ENCODE measurements at regions not wholly inside any gene's neighbourhood (a gene's known extent, or its start where the extent isn't known, plus 50 kb on each side); places are given as distances from the start of the nearest gene placed in this dataset.

DNA sequence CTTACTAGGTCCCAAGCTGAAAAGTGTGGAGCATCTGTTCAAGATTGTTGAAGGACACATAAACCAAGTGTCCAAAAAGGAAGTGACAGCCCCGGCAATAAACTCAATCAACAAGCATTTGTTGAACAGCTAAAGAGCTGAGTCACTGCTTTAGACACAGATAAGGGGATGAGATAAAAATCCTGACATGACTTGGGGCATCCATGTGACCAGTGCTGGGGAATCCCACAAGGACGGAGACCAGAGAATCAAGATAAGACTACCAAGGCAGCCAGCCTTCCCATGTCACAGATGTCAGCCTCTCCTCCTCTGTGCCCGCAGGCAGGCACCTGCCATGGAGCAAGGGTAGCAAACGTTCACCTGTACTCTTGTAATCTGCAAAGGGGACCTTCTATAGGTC is 118.6 kb upstream of the KAZN start:
- no peak for TF ChIP-seq CTCF (IDR thresholded peaks at IDR 0.05)
- H3K4me3 ChIP-seq, result no peak overlapping the region
- intact Hi-C loops (cut with DNase I), result no loop called here
- no peaks in the 10 kb centered on the region for H3K9me3 ChIP-seq
- no peak for DNase-seq
- H3K36me3 ChIP-seq, result no peaks in the 10 kb centered on the region
- no peaks in the 10 kb centered on the region for H3K27me3 ChIP-seq (ENCODE audit: low read depth)
- no peak overlapping the region for H3K27ac ChIP-seq
- no peaks in the 10 kb centered on the region for H3K4me1 ChIP-seq
- ATAC-seq, result no peak

GRCh38 chr1:14482784-14483450 is 115.6 kb upstream of the KAZN start:
- no peak for ATAC-seq
- DNase-seq, result no peak

DNA sequence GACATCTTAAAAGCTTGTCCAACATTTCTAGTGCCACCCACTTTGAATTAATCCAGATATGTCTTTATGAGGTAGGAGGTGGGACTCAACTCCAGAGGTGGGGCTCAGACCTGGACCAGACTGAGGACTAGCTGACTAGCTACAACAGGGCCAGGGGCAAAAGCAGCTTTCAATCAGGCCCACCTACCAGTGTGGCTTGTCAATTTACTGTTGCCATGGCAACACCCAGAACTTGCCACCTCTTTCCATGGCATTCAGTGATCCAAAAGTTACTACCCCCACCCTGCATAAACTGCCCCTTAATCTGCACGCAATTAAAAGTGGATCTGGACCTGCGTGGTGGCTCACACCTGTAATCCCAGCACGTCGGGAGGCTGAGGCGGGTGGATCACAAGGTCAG is 113.2 kb upstream of the KAZN start:
- DNase-seq (no peak), ATAC-seq (no peak)
- Histone ChIP-seq H3K27ac (no peak overlapping the region), H3K4me3 (no peak overlapping the region), H3K4me1 (no peaks in the 10 kb centered on the region), H3K9me3 (no peaks in the 10 kb centered on the region), H3K27me3 (ENCODE audit: low read depth) (no peaks in the 10 kb centered on the region), H3K36me3 (no peaks in the 10 kb centered on the region)
- intact Hi-C loops (cut with DNase I), result no loop called here
- TF ChIP-seq CTCF (IDR thresholded peaks at IDR 0.05), result no peak

More at GRCh38 chr1:14482784-14483450, 115.6 kb upstream of the KAZN start:
- Histone ChIP-seq H3K36me3 (no peaks in the 10 kb centered on the region), H3K9me3 (no peaks in the 10 kb centered on the region), H3K4me1 (no peaks in the 10 kb centered on the region), H3K27me3 (ENCODE audit: low read depth) (no peaks in the 10 kb centered on the region), H3K27ac (no peak overlapping the region), H3K4me3 (no peak overlapping the region)
- intact Hi-C loops (cut with DNase I), result no loop called here
- TF ChIP-seq CTCF (IDR thresholded peaks at IDR 0.05), result no peak

DNA sequence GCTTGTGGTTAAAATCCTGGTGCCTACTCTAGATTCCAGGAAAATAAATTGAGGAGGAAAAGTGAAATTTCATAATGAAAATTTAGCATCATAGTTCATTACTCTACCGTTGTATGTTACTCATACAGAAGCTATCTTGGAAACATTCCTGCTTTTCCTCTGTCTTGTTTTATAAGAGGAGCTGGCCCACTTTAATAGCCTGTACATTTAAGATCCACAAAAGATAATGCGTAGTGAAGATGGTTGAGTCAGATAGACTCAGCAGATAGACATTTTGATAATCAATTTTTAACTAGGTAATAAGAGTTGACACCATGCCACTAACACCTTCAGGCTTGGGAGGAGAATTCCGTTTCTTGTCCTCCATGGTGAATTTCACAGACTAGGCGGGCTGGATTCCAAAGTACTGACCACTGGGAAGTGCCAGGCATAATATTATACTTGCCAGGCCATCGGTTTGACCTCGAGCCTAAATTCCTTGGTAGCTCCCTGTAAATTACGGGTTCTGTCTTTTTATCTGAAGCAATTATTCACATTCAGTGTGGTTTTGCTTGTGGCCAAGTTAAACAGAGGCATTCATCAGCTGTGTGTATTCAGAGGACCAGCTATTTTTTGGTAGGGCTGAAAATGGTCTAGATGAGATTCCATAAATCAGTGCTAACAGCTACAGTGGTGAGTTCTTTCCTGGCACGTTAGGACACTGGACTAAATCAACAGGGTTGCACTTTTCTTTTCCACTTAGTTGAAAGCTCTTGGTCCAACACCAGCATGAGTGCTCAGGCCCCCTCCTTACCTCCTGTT is 111.9 kb upstream of the KAZN start:
- TF ChIP-seq CTCF (IDR thresholded peaks at IDR 0.05), result no peak
- ATAC-seq, result peak in 1 of 2 donors; percentile 29
- Histone ChIP-seq H3K4me1 (no peaks in the 10 kb centered on the region), H3K4me3 (no peak overlapping the region), H3K27ac (no peak overlapping the region), H3K36me3 (no peaks in the 10 kb centered on the region), H3K9me3 (no peaks in the 10 kb centered on the region), H3K27me3 (ENCODE audit: low read depth) (no peaks in the 10 kb centered on the region)
- intact Hi-C loops (cut with DNase I), result no loop called here
- no peak for DNase-seq

GRCh38 chr1:14487671-14488070 is 110.8 kb upstream of the KAZN start:
- no peak for ATAC-seq
- H3K36me3 ChIP-seq, result no peaks in the 10 kb centered on the region
- no peaks in the 10 kb centered on the region for H3K27me3 ChIP-seq (ENCODE audit: low read depth)
- H3K4me1 ChIP-seq, result no peaks in the 10 kb centered on the region
- H3K27ac ChIP-seq, result no peak overlapping the region
- H3K4me3 ChIP-seq, result no peak overlapping the region
- H3K9me3 ChIP-seq, result no peaks in the 10 kb centered on the region
- TF ChIP-seq CTCF (IDR thresholded peaks at IDR 0.05), result no peak
- no peak for DNase-seq
- intact Hi-C loops (cut with DNase I), result no loop called here

Data from lower lobe of right lung (tissue), 2 donors.